ENCODE measurements at regions not wholly inside any gene's neighbourhood (a gene's known extent, or its start where the extent isn't known, plus 50 kb on each side); places are given as distances from the start of the nearest gene placed in this dataset.

- no peak for DNase-seq (ENCODE audit: low read depth)
- TF ChIP-seq, protein P1, sequence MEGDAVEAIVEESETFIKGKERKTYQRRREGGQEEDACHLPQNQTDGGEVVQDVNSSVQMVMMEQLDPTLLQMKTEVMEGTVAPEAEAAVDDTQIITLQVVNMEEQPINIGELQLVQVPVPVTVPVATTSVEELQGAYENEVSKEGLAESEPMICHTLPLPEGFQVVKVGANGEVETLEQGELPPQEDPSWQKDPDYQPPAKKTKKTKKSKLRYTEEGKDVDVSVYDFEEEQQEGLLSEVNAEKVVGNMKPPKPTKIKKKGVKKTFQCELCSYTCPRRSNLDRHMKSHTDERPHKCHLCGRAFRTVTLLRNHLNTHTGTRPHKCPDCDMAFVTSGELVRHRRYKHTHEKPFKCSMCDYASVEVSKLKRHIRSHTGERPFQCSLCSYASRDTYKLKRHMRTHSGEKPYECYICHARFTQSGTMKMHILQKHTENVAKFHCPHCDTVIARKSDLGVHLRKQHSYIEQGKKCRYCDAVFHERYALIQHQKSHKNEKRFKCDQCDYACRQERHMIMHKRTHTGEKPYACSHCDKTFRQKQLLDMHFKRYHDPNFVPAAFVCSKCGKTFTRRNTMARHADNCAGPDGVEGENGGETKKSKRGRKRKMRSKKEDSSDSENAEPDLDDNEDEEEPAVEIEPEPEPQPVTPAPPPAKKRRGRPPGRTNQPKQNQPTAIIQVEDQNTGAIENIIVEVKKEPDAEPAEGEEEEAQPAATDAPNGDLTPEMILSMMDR (IDR thresholded peaks at IDR 0.05; ENCODE audit: insufficient read depth, low read length): no peak
- no peak overlapping the region for H3K4me3 ChIP-seq (ENCODE audit: low read depth, low read length)
Measured at GRCh38 chr11:11085580-11085979, 227.7 kb upstream of the ZBED5 start.

DNA sequence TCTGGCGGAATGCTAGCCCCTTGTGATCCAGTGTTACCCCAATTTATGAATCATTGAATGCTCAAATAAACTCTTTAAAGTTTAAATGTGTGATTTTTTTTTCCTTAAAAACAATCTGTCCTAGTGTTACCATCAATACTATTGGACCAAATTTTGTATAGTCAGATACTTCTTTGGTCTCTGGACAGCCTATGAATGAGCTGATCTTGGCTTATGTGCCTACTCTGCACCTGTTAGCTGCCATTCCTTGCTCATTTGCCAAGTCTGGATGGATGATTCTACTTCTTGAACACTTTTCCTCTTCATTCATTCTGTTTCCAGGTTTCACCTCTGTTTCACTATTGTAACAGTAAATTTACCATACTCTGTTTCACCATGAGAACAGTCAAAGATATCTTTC, 226.5 kb upstream of the ZBED5 start:
- no peak for DNase-seq (ENCODE audit: low read depth)
- H3K4me3 ChIP-seq (ENCODE audit: low read depth, low read length): no peak overlapping the region
- TF ChIP-seq, protein P1 (IDR thresholded peaks at IDR 0.05; ENCODE audit: insufficient read depth, low read length): no peak

- TF ChIP-seq, protein P1 (IDR thresholded peaks at IDR 0.05; ENCODE audit: insufficient read depth, low read length): no peak
Measured at GRCh38 chr11:11083441-11083840, 225.6 kb upstream of the ZBED5 start.

GRCh38 chr11:11082646-11083045, 224.8 kb upstream of the ZBED5 start:
- DNase-seq (ENCODE audit: low read depth): no peak
- H3K4me3 ChIP-seq (ENCODE audit: low read depth, low read length): no peak overlapping the region
- TF ChIP-seq, protein P1 (IDR thresholded peaks at IDR 0.05; ENCODE audit: insufficient read depth, low read length): no peak

More at GRCh38 chr11:11083441-11083840, 225.6 kb upstream of the ZBED5 start:
- no peak for DNase-seq (ENCODE audit: low read depth)
- no peak overlapping the region for H3K4me3 ChIP-seq (ENCODE audit: low read depth, low read length)

GRCh38 chr11:11081776-11082175, 223.9 kb upstream of the ZBED5 start:
- no peak overlapping the region for H3K4me3 ChIP-seq (ENCODE audit: low read depth, low read length)
- no peak for DNase-seq (ENCODE audit: low read depth)
- TF ChIP-seq, protein P1 (IDR thresholded peaks at IDR 0.05; ENCODE audit: insufficient read depth, low read length): no peak

- H3K4me3 ChIP-seq (ENCODE audit: low read depth, low read length): no peak overlapping the region
- no peak for DNase-seq (ENCODE audit: low read depth)
- TF ChIP-seq, protein P1 (IDR thresholded peaks at IDR 0.05; ENCODE audit: insufficient read depth, low read length): no peak
Measured at GRCh38 chr11:11081288-11081687, 223.4 kb upstream of the ZBED5 start.

DNA sequence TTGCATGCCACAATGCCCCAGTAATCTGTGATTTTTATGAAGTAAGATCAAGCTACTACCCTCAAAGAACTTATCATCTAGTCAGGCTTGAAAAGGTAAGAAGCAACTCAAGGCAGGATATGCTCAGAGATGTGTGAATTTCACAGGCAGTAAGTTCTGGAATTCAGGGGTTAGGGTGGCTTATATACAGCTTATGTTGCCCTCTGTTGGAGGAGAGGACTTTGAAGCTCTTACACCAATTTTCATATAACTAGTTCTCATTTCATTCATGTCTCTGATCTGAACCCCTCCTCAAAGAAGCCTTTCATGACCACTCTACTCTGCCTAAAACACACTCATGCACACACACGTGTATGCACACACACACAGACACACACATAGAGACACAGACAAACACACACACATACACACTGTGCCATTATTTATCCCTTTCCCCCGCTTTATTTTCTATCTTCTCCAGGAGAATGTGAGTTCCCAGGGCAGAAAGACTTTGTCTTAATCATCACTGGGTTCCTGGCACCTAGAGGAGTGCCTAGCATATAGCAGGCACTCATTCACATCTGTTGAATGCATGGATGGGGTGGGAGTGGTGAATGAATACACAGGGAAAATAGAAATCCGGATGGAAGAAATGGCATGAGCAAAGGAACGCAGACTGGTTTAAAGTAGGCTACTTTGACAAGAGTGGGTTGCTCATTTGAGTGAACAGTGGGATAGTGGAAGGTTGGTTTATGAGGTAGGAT, 220.7 kb upstream of the ZBED5 start:
- DNase-seq (ENCODE audit: low read depth): peak; percentile 33
- TF ChIP-seq, protein P1 (IDR thresholded peaks at IDR 0.05; ENCODE audit: insufficient read depth, low read length): peak; percentile 21
- H3K4me3 ChIP-seq (ENCODE audit: low read depth, low read length): no peak overlapping the region
